ENCODE measurements at regions not wholly inside any gene's neighbourhood (a gene's known extent, or its start where the extent isn't known, plus 50 kb on each side); places are given as distances from the start of the nearest gene placed in this dataset.

DNA sequence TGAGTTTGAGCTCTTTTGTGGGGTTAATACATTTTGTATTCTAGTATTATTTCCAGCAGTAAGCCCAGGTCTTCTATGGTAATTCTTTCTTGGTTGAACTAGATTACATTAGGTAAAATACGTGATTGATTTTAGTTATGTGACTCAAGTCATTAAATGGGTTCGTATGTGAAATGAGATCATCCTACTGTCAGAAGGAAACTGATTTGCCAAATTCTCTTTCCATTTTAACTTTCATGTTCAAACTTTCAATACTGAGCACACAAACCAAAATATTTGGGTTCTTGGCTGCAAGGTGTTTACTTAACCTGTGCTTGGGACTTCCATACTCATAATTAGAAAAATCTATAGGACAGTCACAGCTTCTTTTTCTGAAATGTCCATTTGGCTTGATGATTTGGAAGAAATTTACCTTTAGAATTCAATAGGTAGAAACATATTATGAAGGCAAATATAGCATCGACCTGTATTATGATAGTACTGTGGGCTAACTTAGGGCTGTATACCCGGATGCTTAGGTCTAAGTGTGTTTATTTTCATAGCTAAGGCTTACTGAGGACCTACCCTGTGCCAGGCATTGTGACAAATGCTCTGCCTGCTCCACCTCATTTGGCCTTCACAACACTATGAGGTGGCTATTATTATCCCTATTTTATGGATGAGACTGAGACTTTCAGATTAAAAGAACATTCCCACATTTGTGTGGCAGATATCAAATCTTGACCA lies 631.8 kb upstream of the GRM7 start:
- DNase-seq (ENCODE audit: low read depth, low spot score), result no peak
- no peak overlapping the region for H3K4me3 ChIP-seq (ENCODE audit: low read length)

DNA sequence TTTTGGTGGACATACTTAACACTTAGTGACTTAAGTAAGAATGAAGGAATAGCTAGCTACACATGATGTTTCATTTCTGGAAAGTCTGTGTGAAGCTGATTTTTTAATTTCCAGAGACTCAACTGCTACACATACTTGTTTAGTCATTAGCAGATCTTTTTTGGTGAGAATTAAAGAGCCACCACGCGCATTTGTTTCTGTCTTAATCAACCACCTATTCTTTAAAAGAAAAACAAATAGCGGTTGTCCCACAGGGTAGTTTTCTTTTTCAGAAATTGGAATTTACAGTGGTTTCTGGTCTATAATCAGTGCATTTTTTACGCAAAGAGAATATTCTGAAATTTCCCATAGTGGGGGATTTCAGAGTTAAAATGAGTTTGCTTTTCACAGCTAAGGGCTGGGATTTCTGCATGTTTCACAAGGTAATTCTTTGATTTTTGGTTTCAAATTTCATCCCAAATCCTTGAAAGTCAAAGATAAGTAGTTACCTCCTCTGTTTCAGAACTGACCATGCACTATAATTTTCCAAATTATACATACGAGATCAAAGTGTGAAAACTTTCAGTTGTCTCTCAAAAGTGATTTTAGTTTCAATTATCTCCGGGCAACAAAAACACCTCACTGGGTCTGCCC lies 631.0 kb upstream of the GRM7 start:
- no peak overlapping the region for H3K4me3 ChIP-seq (ENCODE audit: low read length)
- no peak for DNase-seq (ENCODE audit: low read depth, low spot score)

DNA sequence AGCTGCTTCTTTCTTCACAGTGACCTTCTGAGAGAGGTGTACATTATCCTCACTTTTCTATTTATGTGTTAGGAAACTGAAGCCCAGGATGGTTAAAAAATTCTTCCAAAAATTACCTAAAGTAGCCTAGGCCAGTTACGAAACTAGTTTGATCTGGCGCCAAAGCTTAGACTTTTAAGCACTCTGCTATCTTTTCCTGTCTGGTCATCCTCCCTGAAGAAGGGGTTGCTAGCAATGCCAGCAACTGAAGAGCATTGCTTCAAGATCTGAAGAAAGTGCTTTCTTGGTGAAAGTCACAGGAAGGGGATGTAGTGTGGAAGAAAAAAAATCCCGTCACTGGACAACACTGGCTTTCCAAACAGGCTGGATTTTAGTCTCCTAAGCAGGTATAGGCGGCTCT lies 618.8 kb upstream of the GRM7 start:
- H3K4me3 ChIP-seq (ENCODE audit: low read length), result no peak overlapping the region
- DNase-seq (ENCODE audit: low read depth, low spot score), result no peak

DNA sequence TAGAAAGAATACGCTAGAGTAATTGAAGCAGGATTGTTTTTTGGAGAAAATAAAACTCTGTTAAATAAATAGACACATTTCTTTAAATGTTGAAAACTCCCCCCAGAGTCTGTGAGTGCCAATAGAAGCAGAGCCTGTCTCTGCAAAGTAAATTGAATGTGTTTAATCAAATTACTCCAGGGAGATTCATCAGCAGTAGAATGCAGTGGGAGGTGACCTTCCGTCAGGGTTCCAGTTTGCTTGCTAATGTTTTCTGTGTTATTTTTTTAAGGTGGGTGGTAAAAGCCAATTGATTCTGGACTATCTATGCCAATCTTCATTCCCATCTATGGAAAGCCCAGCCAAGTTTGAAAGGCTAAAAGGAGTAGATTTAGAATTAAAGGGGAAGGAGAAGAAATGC lies 612.4 kb upstream of the GRM7 start:
- no peak for DNase-seq (ENCODE audit: low read depth, low spot score)
- H3K4me3 ChIP-seq (ENCODE audit: low read length), result no peak overlapping the region

DNA sequence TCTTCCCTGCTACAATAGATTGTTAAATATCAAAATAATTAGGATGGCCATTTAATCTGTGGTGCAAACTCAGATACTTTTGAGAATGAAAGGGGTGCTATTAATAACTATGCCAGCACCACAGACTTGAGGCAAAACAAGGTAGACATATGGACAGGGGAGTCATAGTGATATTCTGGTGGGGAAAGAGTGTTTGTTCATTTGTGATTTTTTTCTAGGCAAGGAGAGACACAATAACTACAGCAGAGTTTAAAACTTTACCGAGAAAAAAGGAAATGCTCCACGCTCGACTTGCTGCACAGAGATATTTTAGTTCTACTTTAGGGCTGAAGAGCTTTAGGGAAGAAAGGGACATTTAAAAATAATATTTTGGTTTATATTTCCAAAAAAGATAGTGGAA lies 611.2 kb upstream of the GRM7 start:
- H3K4me3 ChIP-seq (ENCODE audit: low read length), result no peak overlapping the region

DNA sequence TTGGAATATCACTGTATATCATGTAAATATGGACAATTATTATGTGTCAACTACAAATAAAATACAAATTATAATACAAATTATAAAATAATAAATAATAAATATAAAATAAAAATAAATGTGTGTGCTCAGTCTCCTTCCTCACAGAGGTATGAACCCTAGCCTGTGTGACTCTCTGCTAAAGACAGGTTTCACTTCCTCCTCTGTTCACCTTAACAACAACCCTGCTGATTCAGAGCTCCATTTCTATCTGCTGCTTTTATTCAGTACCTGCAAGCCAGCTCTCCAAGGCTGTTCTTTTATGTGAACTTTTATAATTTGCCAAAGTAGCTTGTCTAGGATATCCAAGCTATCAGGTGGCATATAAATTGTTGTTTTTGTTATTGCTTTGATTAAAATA lies 610.7 kb upstream of the GRM7 start:
- DNase-seq (ENCODE audit: low read depth, low spot score), result no peak
- no peak overlapping the region for H3K4me3 ChIP-seq (ENCODE audit: low read length)

More for the DNA sequence above, 611.2 kb upstream of the GRM7 start:
- no peak for DNase-seq (ENCODE audit: low read depth, low spot score)

DNA sequence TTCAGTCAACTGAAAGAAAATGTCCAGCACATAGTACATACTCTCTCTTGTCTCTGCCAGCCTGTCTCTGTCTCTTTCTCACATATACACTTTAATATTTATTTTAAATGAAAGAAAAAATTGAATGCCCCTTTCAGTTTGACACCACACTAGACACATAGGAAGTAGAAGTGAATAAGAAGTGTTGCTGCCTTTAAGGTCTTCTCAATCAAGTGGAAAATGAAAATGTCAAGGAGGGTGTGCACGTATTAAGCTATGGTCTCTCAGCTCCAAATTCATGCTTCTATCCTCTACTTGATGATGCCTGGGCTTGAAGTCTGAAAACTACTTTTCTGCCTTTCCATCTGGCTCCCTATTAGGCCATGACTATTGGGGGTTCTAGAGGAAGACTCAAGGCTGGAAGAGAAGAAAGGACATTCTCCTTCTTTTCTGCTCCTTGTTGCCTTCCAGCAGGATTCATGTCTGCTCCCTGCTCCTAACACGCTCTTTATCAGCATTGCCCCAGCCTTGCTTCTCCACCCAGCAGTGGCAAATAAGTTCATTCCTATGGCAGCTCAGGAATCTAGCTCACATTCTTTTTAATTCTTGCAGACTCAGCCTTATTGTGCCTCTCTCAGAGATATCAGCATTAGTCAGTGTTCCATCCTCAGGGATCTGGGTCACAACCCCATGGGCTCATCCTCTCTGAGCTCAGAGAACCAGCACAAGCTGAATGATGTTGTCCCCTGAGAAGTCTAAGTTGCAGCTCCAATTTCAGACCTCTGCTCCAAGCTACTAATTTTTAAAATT lies 609.1 kb upstream of the GRM7 start:
- H3K4me3 ChIP-seq (ENCODE audit: low read length), result no peak overlapping the region
- DNase-seq (ENCODE audit: low read depth, low spot score), result no peak

DNA sequence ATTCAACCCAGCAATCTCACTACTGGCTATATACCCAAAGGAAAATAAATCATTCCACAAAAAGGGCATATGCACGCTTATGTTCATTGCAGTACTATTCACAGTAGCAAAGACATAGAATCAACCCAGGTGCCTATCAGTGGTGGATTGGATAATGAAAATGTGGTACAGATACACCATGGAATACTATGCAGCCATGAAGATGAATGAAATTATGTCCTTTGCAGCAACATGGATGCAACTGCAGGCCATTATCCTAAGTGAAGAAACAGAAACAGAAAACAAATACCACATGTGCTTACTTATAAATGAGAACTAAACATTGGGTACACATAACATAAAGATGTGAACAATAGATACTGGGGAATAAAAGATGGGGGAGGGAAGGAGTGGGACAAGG lies 606.4 kb upstream of the GRM7 start:
- H3K4me3 ChIP-seq (ENCODE audit: low read length), result no peak overlapping the region
- no peak for DNase-seq (ENCODE audit: low read depth, low spot score)

DNA sequence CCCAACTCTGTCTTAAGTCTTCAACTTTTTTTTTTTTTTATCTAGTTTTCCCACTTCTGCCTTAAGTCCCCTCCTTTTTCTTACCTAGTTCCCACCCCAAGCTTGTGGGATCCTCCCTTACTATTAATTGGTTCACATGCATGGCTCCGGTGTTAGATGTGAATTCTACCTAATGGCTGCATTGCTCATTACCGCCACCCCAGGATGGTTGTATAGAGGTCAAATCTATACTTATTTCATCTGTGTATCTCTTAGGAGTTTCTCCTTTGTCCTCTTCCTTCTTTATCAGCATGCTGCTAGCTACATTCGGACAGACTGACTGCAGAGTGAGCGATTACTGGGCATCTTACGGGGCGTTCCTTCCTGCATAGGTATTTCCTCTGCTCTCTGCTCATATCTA lies 605.7 kb upstream of the GRM7 start:
- no peak for DNase-seq (ENCODE audit: low read depth, low spot score)

DNA sequence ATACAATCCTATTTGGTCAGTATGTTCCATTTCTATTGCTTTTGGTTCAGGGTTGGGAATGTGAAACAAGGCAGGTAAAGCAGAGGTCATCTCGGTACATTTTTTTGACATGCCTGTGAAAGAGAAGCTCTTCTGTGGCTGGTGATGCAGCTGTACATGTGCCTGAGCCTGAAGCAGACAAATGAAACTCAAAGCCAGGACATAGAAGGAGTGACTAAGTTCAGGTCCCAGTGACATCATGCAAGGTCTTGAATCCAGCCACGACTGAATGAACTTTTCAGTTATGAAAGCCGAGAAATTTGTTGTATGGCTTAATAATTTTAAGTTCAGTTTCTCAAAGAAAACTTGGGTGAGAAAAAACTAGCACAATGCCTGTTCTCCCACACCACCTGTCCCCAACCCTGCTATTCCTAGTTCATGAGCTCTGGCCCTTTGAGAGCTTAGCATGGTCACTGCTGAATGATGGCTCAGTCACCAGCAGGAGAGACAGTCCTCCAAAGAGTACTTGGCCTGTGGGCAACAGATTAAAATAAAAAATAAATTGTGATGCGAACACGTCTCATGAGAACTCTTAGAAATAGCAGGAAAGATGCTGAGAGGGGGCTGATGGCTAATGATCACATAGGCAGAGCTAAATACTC lies 600.2 kb upstream of the GRM7 start:
- DNase-seq (ENCODE audit: low read depth, low spot score), result no peak
- no peak overlapping the region for H3K4me3 ChIP-seq (ENCODE audit: low read length)

More for the DNA sequence above, 605.7 kb upstream of the GRM7 start:
- no peak overlapping the region for H3K4me3 ChIP-seq (ENCODE audit: low read length)

DNA sequence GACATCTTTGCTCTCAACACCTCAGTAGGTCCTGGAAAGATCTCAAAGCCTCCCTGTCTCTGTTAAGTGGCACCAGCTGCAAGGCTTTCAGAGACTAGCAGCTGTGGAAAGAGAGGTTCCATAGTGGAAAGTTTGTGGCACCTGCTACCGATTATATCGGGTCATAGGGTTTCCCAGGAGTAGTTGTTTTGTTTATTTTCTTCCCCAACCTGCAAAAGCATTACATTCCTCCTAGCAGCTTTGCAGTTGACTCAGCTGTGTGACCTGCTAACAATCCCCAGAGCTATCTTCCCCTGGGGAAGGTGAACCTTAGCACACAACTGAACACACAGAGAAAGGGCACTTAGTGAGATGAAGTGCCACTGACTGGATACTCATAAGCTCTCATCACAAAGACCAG lies 598.9 kb upstream of the GRM7 start:
- no peak overlapping the region for H3K4me3 ChIP-seq (ENCODE audit: low read length)
- no peak for DNase-seq (ENCODE audit: low read depth, low spot score)

DNA sequence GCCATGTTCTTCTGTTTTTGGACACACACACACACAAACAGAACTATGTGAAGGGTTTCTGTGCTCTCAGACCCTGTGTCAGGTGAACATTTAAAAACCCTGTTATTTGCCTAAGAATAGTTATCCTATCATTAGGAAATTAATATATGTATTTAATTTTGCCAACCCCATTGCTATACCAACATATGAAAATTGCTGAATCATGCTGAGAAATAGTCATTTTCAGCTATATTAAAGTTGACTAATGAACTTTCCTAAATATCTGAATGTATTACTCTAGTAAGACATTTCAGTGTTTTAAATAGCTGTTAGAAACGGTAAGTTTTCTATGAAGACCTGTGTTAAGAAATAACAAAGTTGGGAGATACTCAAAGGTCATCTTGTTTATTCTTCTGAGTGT lies 596.9 kb upstream of the GRM7 start:
- no peak overlapping the region for H3K4me3 ChIP-seq (ENCODE audit: low read length)
- DNase-seq (ENCODE audit: low read depth, low spot score), result no peak

DNA sequence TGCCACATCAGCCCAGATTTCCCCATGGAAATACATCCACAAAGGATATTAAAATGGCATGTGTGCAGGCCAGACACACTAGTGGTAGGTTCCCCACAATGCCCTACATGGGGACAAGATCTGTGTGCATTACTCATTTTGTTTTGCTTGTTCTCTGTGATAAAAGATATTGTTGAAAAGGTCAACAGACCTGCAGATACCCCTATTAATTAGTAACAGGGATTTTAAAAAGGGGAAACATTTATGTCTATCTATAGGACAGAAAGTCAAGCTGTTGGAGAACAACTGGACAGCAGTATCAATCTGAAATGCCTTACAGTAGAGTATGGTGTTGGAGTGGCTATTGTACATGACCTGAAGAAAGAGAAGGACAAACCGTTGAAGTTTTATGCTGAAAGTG lies 596.0 kb upstream of the GRM7 start:
- H3K4me3 ChIP-seq (ENCODE audit: low read length), result no peak overlapping the region
- no peak for DNase-seq (ENCODE audit: low read depth, low spot score)

DNA sequence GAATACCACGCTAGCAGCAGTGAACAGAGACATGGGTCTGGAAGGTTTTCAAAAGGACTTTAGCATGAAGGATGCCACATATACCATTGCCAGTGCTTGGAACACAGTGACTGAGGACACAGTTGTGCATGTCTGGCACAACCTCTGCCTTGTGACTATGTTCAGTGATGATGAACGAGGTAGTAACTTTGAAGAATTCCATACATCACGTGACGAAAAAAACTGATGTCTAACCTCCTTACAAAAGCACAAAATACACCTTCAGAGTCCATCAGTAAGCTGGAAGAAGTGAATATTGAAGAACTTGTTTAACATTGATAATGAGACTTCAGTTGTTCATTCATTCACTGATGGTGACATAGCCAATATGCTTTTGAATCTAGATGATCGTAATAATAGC lies 594.8 kb upstream of the GRM7 start:
- DNase-seq (ENCODE audit: low read depth, low spot score), result no peak
- H3K4me3 ChIP-seq (ENCODE audit: low read length), result no peak overlapping the region

DNA sequence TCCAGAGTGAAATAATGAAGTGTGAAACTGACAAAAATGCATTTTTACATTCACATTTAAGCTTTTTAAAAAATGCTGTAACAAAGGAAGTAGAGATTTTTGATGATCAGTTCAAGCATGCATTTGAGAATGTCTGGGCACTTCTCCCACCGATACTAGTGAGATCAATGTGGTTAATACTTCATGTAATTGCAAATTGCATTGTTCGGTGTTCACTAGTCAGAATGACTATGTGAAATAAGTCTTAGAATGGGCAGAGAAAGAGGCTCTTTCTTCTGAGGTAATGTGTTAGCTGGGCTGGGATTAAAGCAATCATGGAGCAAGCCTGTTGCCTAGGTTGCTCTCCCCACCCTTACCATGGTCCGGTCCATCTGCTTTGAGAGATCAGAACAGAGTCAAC lies 587.0 kb upstream of the GRM7 start:
- no peak for DNase-seq (ENCODE audit: low read depth, low spot score)
- H3K4me3 ChIP-seq (ENCODE audit: low read length), result no peak overlapping the region

DNA sequence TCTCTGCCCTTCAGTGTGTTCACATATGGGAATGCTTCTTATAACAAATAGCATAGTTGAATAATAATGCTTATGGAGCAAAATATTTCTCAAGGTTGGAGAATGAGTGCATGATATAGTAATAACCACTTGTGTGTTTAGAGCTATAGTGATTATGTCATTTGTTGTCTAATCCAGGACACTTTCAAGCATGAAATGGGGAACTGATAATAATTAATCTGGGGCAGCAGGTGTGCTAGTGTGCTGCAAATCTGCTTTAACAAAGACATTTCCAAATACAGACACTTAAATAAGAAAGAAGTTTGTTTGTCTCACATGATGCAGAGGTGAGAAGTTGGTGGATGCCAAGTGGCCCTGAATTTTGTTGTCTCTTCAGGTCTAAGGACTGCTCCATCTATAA lies 579.3 kb upstream of the GRM7 start:
- H3K4me3 ChIP-seq (ENCODE audit: low read length), result no peak overlapping the region
- DNase-seq (ENCODE audit: low read depth, low spot score), result no peak

DNA sequence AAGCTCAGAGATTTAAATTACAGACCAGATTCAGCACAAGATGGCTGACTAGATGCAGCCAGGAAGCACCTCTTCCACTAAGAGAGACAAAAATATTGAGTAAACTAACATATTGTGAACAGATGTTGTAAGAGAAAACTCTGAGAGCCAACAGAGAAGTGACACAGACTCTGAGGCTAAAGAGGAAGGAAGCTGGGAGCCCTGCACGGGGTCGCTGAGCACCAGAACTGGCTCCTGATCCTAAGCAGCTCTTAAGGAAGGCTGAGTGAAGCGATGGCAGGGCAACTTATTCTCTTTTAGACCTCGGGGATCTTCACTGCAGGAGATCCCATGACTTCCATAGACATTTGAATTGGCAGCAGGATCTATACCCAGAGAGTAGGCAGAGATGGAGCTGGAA lies 578.0 kb upstream of the GRM7 start:
- no peak for DNase-seq (ENCODE audit: low read depth, low spot score)
- no peak overlapping the region for H3K4me3 ChIP-seq (ENCODE audit: low read length)

DNA sequence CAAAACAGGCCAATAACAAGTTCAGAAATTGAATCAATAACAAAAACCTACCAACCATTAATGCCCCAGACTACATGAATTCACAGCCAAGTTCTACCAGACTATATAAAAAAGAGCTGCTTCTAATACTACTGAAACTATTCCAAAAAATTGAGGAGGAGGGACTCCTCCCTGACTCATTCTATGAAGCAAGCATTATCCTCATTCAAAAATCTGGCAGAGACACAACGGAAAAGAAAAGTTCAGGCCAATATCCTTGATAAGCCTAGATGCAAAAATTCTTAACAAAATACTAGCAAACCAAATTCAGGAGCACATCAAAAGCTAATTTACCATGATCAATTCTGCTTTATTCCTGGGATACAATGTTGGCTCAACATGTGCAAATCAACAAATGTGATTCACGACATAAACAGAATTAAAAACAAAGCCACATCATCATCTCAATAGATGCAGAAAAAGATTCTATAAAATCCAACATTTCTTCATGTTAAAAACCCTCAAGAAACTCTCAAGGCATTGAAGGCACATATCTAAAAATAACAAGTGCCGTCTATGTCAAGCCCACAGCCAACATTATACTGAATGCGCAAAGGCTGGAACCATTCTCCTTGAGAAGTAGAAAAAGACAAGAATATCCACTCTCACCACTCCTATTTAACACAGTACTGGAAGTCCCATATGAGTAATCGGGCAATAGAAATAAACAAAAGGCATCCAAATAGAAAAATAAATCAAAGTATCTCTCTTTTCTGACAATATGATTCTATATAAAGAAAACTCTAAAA lies 573.6 kb upstream of the GRM7 start:
- no peak overlapping the region for H3K4me3 ChIP-seq (ENCODE audit: low read length)
- DNase-seq (ENCODE audit: low read depth, low spot score), result no peak

DNA sequence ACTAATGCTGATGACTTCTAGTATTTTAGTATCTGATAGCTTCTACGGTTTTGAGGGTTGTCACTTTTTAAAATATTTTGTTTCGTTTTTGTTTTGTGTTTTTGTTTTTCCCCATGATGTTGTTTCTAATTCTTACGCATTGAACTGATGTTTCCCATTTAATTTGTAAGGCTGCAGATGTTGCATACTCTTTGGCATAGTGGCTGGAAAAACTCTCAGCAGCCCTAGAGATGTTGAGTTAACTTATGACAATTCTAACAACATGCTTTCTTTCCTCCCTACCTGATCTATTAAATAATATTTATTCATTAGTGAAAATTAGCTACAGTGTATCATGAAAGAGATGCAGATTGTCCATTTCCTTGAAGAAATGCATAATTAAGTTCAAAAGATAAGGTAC lies 559.3 kb upstream of the GRM7 start:
- no peak overlapping the region for H3K4me3 ChIP-seq (ENCODE audit: low read length)
- DNase-seq (ENCODE audit: low read depth, low spot score), result no peak

All from Jurkat, Clone E6-1 (cell line).